H1 (cell line): ENCODE measurements at regions not wholly inside any gene's neighbourhood (a gene's known extent, or its start where the extent isn't known, plus 50 kb on each side); places are given as distances from the start of the nearest gene placed in this dataset.

Experiments
- CTCF ChIA-PET: fragments of 300-600 bp; sonication (Branson Sonifier 250); formaldehyde crosslinking; loops from one replicate; lab custom pipeline; 2021; ENCODE audit not compliant: partially characterized antibody; lab: Charles Lee
- POLR2A ChIA-PET: fragments of 300-600 bp; sonication (Branson Sonifier 250); formaldehyde crosslinking; loops from one replicate; lab custom pipeline; 2021; ENCODE audit warnings: inconsistent platforms; ENCODE audit not compliant: partially characterized antibody; lab: Charles Lee
- DNase-seq, 2 experiments: peaks; one replicate each; pipeline versions ENCODE4 v3.0.0 to v3.0.0-alpha.2; 2010 to 2022; ENCODE audit warnings: low spot score in 2 of 2, low read depth in 1 of 2, mixed read lengths in 1 of 2
- FAIRE-seq: peaks from 2 replicates; lab custom pipeline; 2011; peaks lifted over from hg19 to GRCh38; lab: Jason Lieb, UNC
- H2AFZ ChIP-seq: 2 replicates; pipeline ENCODE4 v1.8.1; 2012; ENCODE audit warnings: low read length, inconsistent platforms
- H2AK5ac ChIP-seq: 2 replicates; pipeline ENCODE4 v1.6.1; 2013; ENCODE audit warnings: low read depth, low read length
- H2BK120ac ChIP-seq: replicated peaks from 2 replicates; pipeline ENCODE3; 2013; ENCODE audit warnings: low read depth, low read length, inconsistent platforms
- H2BK12ac ChIP-seq: 2 replicates; pipeline ENCODE4 v1.6.1; 2013; ENCODE audit warnings: low read depth, low read length
- H2BK15ac ChIP-seq: 2 replicates; pipeline ENCODE4 v1.6.1; 2013; ENCODE audit warnings: low read length
- H2BK20ac ChIP-seq: 2 replicates; pipeline ENCODE4 v1.6.1; 2013; ENCODE audit warnings: low read length
- H2BK5ac ChIP-seq: 2 replicates; pipeline ENCODE4 v1.6.1; 2013; ENCODE audit warnings: low read depth, low read length
- H3K14ac ChIP-seq: 2 replicates; pipeline ENCODE4 v1.6.1; 2013; ENCODE audit warnings: inconsistent platforms; ENCODE audit not compliant: insufficient read length
- H3K18ac ChIP-seq: 2 replicates; pipeline ENCODE4 v1.6.1; 2013; ENCODE audit warnings: low read length; ENCODE audit errors: extremely low read depth
- H3K23ac ChIP-seq: 2 replicates; pipeline ENCODE4 v1.6.1; 2013; ENCODE audit warnings: inconsistent platforms; ENCODE audit not compliant: insufficient read length
- H3K23me2 ChIP-seq: 2 replicates; pipeline ENCODE4 v1.6.1; 2013; ENCODE audit warnings: low read depth, low read length
- H3K27ac ChIP-seq: 2 replicates; pipeline ENCODE4 v1.6.1; 2011; ENCODE audit warnings: low read depth, low read length, inconsistent platforms
- H3K27me3 ChIP-seq, 4 experiments: replicated peaks in 1 of 4; 1 replicate in 1 of 4; 2 replicates in 3 of 4; pipeline versions ENCODE4 v1.6.1 to v1.8.1; 2011 to 2013; ENCODE audit warnings: low read length in 3 of 4, mild to moderate bottlenecking in 3 of 4, inconsistent platforms in 2 of 4, mixed read lengths in 2 of 4, moderate library complexity in 1 of 4; ENCODE audit not compliant: control insufficient read depth in 3 of 4, insufficient read depth in 3 of 4; ENCODE audit errors: extremely low read depth in 1 of 4
- H3K36me3 ChIP-seq, 4 experiments: 2 replicates each; pipeline versions ENCODE4 v1.6.1 to v1.8.1; 2011 to 2013; ENCODE audit warnings: mild to moderate bottlenecking in 4 of 4, low read length in 3 of 4, moderate library complexity in 2 of 4, control low read depth in 1 of 4, inconsistent platforms in 1 of 4; ENCODE audit not compliant: insufficient read depth in 4 of 4, control insufficient read depth in 2 of 4
- H3K4ac ChIP-seq: replicated peaks from 2 replicates; pipeline ENCODE3; 2013; ENCODE audit warnings: low read length, low read depth, mixed read lengths, inconsistent platforms; ENCODE audit not compliant: insufficient read length
- H3K4me1 ChIP-seq, 4 experiments: replicated peaks in 1 of 4; 1 replicate in 1 of 4; 2 replicates in 3 of 4; pipeline versions ENCODE4 v1.6.1 to v1.8.1; 2011 to 2013; ENCODE audit warnings: low read length in 3 of 4, inconsistent platforms in 2 of 4, mixed read lengths in 1 of 4; ENCODE audit not compliant: insufficient read depth in 4 of 4, control insufficient read depth in 3 of 4
- H3K4me2 ChIP-seq, 2 experiments: 2 replicates each; pipeline versions ENCODE4 v1.6.1 to v1.8.1; 2011 to 2013; ENCODE audit warnings: low read depth in 2 of 2, low read length in 2 of 2, control low read depth in 1 of 2, inconsistent platforms in 1 of 2, mild to moderate bottlenecking in 1 of 2; ENCODE audit not compliant: insufficient read depth in 1 of 2
- H3K4me3 ChIP-seq, 4 experiments: fragments of 200-600, 300-600 bp in 1 of 4; sonication (generic), shearing (Covaris generic), sonication (Bioruptor Twin) in 1 of 4; 2 replicates each; pipeline versions ENCODE4 v1.5.1 to v1.8.1; 2011 to 2016; ENCODE audit warnings: low read length in 4 of 4, low read depth in 3 of 4, control low read depth in 2 of 4, inconsistent platforms in 2 of 4, mild to moderate bottlenecking in 2 of 4, mixed read lengths in 1 of 4, moderate library complexity in 1 of 4; ENCODE audit not compliant: insufficient read depth in 2 of 4; ENCODE audit errors: extremely low read depth in 1 of 4
- H3K56ac ChIP-seq: replicated peaks from 2 replicates; pipeline ENCODE3; 2013; ENCODE audit warnings: low read depth, mild to moderate bottlenecking, mixed read lengths, low read length, inconsistent platforms; ENCODE audit not compliant: insufficient read length
- H3K79me1 ChIP-seq: 2 replicates; pipeline ENCODE4 v1.6.1; 2013; ENCODE audit warnings: low read depth, low read length, control low read depth
- H3K79me2 ChIP-seq, 2 experiments: 2 replicates each; pipeline versions ENCODE4 v1.6.1 to v1.8.1; 2012 to 2013; ENCODE audit warnings: low read length in 2 of 2, mild to moderate bottlenecking in 2 of 2, inconsistent platforms in 1 of 2; ENCODE audit not compliant: insufficient read depth in 2 of 2, control insufficient read depth in 1 of 2
- H3K9ac ChIP-seq, 4 experiments: replicated peaks in 1 of 4; 1 replicate in 1 of 4; 2 replicates in 3 of 4; pipeline versions ENCODE4 v1.6.1 to v1.8.1; 2011 to 2013; ENCODE audit warnings: low read depth in 3 of 4, low read length in 3 of 4, control low read depth in 2 of 4, mild to moderate bottlenecking in 2 of 4, moderate library complexity in 2 of 4, inconsistent platforms in 1 of 4; ENCODE audit errors: extremely low read depth in 1 of 4
- H3K9me3 ChIP-seq, 2 experiments: 2 replicates each; pipeline versions ENCODE4 v1.6.1 to v1.8.1; 2012 to 2013; ENCODE audit warnings: mild to moderate bottlenecking in 2 of 2, moderate library complexity in 2 of 2, control low read depth in 1 of 2, inconsistent platforms in 1 of 2, low read depth in 1 of 2, low read length in 1 of 2, mixed read lengths in 1 of 2; ENCODE audit not compliant: insufficient read depth in 2 of 2
- H4K20me1 ChIP-seq, 2 experiments: replicated peaks in 1 of 2; 2 replicates each; pipeline versions ENCODE3 to v1.8.1; 2011 to 2013; ENCODE audit warnings: inconsistent platforms in 2 of 2, low read length in 2 of 2, mild to moderate bottlenecking in 1 of 2; ENCODE audit not compliant: insufficient read depth in 2 of 2, control insufficient read depth in 1 of 2
- H4K5ac ChIP-seq: 2 replicates; pipeline ENCODE4 v1.6.1; 2013; ENCODE audit warnings: low read length, low read depth, mixed read lengths, inconsistent platforms; ENCODE audit not compliant: insufficient read length
- H4K8ac ChIP-seq: 2 replicates; pipeline ENCODE4 v1.8.0; 2013; ENCODE audit warnings: mild to moderate bottlenecking, moderate library complexity, low read length, inconsistent platforms; ENCODE audit not compliant: insufficient read depth; ENCODE audit errors: extremely low read depth
- H4K91ac ChIP-seq: replicated peaks from 2 replicates; pipeline ENCODE3; 2013; ENCODE audit warnings: low read length, mixed read lengths, inconsistent platforms; ENCODE audit not compliant: insufficient read length
- ASH2L ChIP-seq: fragments of 200-600, 300-600 bp; sonication (generic); IDR thresholded peaks from one replicate; pipeline ENCODE4 v1.7.1; 2017; ENCODE audit warnings: low read length
- BACH1 ChIP-seq: IDR thresholded peaks from 2 replicates; pipeline ENCODE4 v1.6.1; 2012; ENCODE audit warnings: low read length, improper control_type of control experiment
- CBX8 ChIP-seq: fragments of 300-800, 300-1000 bp; sonication (generic); IDR thresholded peaks from 2 replicates; pipeline ENCODE4 v1.7.1; 2016; ENCODE audit warnings: low read depth, low read length, borderline replicate concordance
- CHD1 ChIP-seq: IDR thresholded peaks from 2 replicates; pipeline ENCODE4 v1.6.1; 2012; ENCODE audit warnings: low read depth, low read length, improper control_type of control experiment
- CREB1 ChIP-seq: IDR thresholded peaks from 2 replicates; pipeline ENCODE4 v1.6.1; 2012; ENCODE audit warnings: inconsistent platforms
- CTBP2 ChIP-seq: IDR thresholded peaks from 2 replicates; pipeline ENCODE4 v1.7.0; 2011; ENCODE audit warnings: borderline replicate concordance, mild to moderate bottlenecking, moderate library complexity, mixed read lengths, low read length; ENCODE audit not compliant: insufficient read depth, insufficient read length
- CTCF ChIP-seq, 3 experiments: IDR thresholded peaks; 1 replicate in 2 of 3; 2 replicates in 1 of 3; pipeline versions ENCODE4 v1.5.1 to v1.6.1; 2011; ENCODE audit warnings: low read length in 3 of 3, mild to moderate bottlenecking in 3 of 3, inconsistent platforms in 2 of 3, low read depth in 1 of 3, moderate library complexity in 1 of 3; ENCODE audit not compliant: insufficient read depth in 1 of 3; ENCODE audit errors: control extremely low read depth in 1 of 3
- JUN ChIP-seq: IDR thresholded peaks from 2 replicates; pipeline ENCODE4 v1.6.1; 2011; ENCODE audit warnings: low read depth, mild to moderate bottlenecking, improper control_type of control experiment, low read length
- KDM1A ChIP-seq: fragments of 200-600, 300-600 bp; sonication (generic); IDR thresholded peaks from 2 replicates; pipeline ENCODE4 v1.7.1; 2016; ENCODE audit warnings: mild to moderate bottlenecking, low read length, borderline replicate concordance
- NANOG ChIP-seq: IDR thresholded peaks from 2 replicates; pipeline ENCODE4 v1.6.1; 2011; ENCODE audit warnings: low read length, low read depth, mild to moderate bottlenecking, inconsistent platforms; ENCODE audit not compliant: insufficient read depth, poor library complexity, severe bottlenecking
- POLR2AphosphoS5 ChIP-seq: IDR thresholded peaks from 2 replicates; pipeline ENCODE4 v1.6.1; 2011; ENCODE audit warnings: low read depth, low read length
- RNF2 ChIP-seq: fragments of 200-900, 300-1000 bp; sonication (generic); IDR thresholded peaks from 2 replicates; pipeline ENCODE4 v1.7.1; 2016; ENCODE audit warnings: borderline replicate concordance, low read depth, mild to moderate bottlenecking, antibody characterized with exemption, low read length; ENCODE audit not compliant: poor library complexity, severe bottlenecking; ENCODE audit errors: missing control alignments
- TAF7 ChIP-seq: optimal IDR thresholded peaks from 2 replicates; pipeline ENCODE3; 2011; ENCODE audit warnings: low read depth, mild to moderate bottlenecking, inconsistent platforms, low read length, moderate library complexity, borderline replicate concordance
- YY1 ChIP-seq: IDR thresholded peaks from 2 replicates; pipeline ENCODE4 v1.6.1; 2011; ENCODE audit warnings: low read depth, mild to moderate bottlenecking, low read length

- Histone ChIP-seq H3K79me1 (no peaks in the 10 kb centered on the region), H3K14ac (no peak overlapping the region), H3K56ac (no peak overlapping the region), H2BK15ac (no peak overlapping the region), H4K8ac (no peak overlapping the region), H3K23me2 (no peaks in the 10 kb centered on the region), H3K9ac (no peak overlapping the region), H3K79me2 (no peaks in the 10 kb centered on the region), H2BK20ac (no peak overlapping the region), H3K23ac (no peak overlapping the region), H3K27me3 (no peaks in the 10 kb centered on the region), H2BK120ac (no peak overlapping the region), H3K36me3 (no peaks in the 10 kb centered on the region), H3K18ac (no peak overlapping the region), H3K9me3 (no peaks in the 10 kb centered on the region), H4K91ac (no peak overlapping the region), H2AFZ (0 out of 2 replicates have a peak overlapping the region, but pooled peaks have one; percentile 76), H3K4me3 (no peak overlapping the region), H2BK5ac (no peak overlapping the region), H2BK12ac (no peak overlapping the region), H3K27ac (no peak overlapping the region), H2AK5ac (no peak overlapping the region), H4K5ac (no peak overlapping the region), H4K20me1 (no peaks in the 10 kb centered on the region), H3K4me2 (no peak overlapping the region), H3K4ac (no peak overlapping the region), H3K4me1 (no peaks in the 10 kb centered on the region)
- FAIRE-seq (no peak), DNase-seq (no peak)
- POLR2A ChIA-PET, result no interaction called here
- CTCF ChIA-PET, result no interaction called here
- TF ChIP-seq TAF7 (no peak), KDM1A (no peak), NANOG (no peak), CHD1 (no peak), RNF2 (no peak), POLR2AphosphoS5 (no peak), CTBP2 (no peak), YY1 (no peak), CBX8 (no peak), BACH1 (no peak), JUN (no peak), CTCF (IDR thresholded peaks at IDR 0.05; ENCODE audit: control extremely low read depth in 1 of 3, insufficient read depth in 1 of 3, low read depth in 1 of 3, low read length in 3 of 3) (no peak), CREB1 (no peak), ASH2L (no peak)
Observed at GRCh38 chr3:147890114-147890513, 480.9 kb downstream of the ZIC1 start.
